ENCODE measurements at regions not wholly inside any gene's neighbourhood (a gene's known extent, or its start where the extent isn't known, plus 50 kb on each side); places are given as distances from the start of the nearest gene placed in this dataset.

GRCh38 chr1:219027146-219027673 is 146.5 kb upstream of the LYPLAL1 start:
- H3K4me3 ChIP-seq (replicated peaks; ENCODE audit: low read depth, low read length), result no peak overlapping the region
- DNase-seq (ENCODE audit: extremely low read depth, low read depth), result no peak
- TF ChIP-seq, protein P1, sequence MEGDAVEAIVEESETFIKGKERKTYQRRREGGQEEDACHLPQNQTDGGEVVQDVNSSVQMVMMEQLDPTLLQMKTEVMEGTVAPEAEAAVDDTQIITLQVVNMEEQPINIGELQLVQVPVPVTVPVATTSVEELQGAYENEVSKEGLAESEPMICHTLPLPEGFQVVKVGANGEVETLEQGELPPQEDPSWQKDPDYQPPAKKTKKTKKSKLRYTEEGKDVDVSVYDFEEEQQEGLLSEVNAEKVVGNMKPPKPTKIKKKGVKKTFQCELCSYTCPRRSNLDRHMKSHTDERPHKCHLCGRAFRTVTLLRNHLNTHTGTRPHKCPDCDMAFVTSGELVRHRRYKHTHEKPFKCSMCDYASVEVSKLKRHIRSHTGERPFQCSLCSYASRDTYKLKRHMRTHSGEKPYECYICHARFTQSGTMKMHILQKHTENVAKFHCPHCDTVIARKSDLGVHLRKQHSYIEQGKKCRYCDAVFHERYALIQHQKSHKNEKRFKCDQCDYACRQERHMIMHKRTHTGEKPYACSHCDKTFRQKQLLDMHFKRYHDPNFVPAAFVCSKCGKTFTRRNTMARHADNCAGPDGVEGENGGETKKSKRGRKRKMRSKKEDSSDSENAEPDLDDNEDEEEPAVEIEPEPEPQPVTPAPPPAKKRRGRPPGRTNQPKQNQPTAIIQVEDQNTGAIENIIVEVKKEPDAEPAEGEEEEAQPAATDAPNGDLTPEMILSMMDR (IDR thresholded peaks at IDR 0.05; ENCODE audit: low read depth, low read length, missing control alignments), result no peak

GRCh38 chr1:219031809-219032208 is 141.9 kb upstream of the LYPLAL1 start:
- TF ChIP-seq, protein P1 (IDR thresholded peaks at IDR 0.05; ENCODE audit: low read depth, low read length, missing control alignments), result no peak
- no peak for DNase-seq (ENCODE audit: extremely low read depth, low read depth)
- H3K4me3 ChIP-seq (replicated peaks; ENCODE audit: low read depth, low read length), result no peak overlapping the region

- DNase-seq (ENCODE audit: extremely low read depth, low read depth), result no peak
- H3K4me3 ChIP-seq (replicated peaks; ENCODE audit: low read depth, low read length), result no peak overlapping the region
- TF ChIP-seq, protein P1 (IDR thresholded peaks at IDR 0.05; ENCODE audit: low read depth, low read length, missing control alignments), result no peak
Measured at GRCh38 chr1:219038398-219038797, 135.3 kb upstream of the LYPLAL1 start.

GRCh38 chr1:219039017-219039681 is 134.5 kb upstream of the LYPLAL1 start:
- DNase-seq (ENCODE audit: extremely low read depth, low read depth), result no peak
- TF ChIP-seq, protein P1 (IDR thresholded peaks at IDR 0.05; ENCODE audit: low read depth, low read length, missing control alignments), result no peak

GRCh38 chr1:219039682-219040154 is 134.0 kb upstream of the LYPLAL1 start:
- TF ChIP-seq, protein P1 (IDR thresholded peaks at IDR 0.05; ENCODE audit: low read depth, low read length, missing control alignments), result no peak
- H3K4me3 ChIP-seq (replicated peaks; ENCODE audit: low read depth, low read length), result no peak overlapping the region
- no peak for DNase-seq (ENCODE audit: extremely low read depth, low read depth)

More at GRCh38 chr1:219039017-219039681, 134.5 kb upstream of the LYPLAL1 start:
- no peak overlapping the region for H3K4me3 ChIP-seq (replicated peaks; ENCODE audit: low read depth, low read length)

DNA sequence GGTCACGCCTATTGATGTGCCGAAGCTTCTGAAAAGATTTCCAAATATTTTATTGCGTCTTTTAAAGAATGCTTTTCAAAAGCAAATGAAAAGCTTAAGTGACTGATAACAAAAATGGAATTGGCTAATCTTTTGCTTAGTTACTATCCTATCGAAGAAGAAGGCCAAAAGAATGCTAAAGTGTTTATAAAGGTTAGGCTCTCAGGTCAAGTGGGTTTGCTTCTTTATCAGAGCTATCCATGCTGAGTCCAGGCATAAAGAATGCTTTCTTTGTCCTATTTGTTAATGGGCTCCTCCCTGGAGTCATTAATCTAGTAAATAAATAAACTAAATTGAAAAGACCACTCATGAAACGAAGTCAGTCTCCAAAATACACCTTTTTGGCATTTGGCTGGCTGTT is 133.4 kb upstream of the LYPLAL1 start:
- TF ChIP-seq, protein P1 (IDR thresholded peaks at IDR 0.05; ENCODE audit: low read depth, low read length, missing control alignments), result no peak
- H3K4me3 ChIP-seq (replicated peaks; ENCODE audit: low read depth, low read length), result no peak overlapping the region
- DNase-seq (ENCODE audit: extremely low read depth, low read depth), result no peak
